ENCODE measurements at regions not wholly inside any gene's neighbourhood (a gene's known extent, or its start where the extent isn't known, plus 50 kb on each side); places are given as distances from the start of the nearest gene placed in this dataset.

- peak; percentile 83 for DNase-seq
These were observed 247.7 kb upstream of the PTBP2 start for GRCh38 chr1:96473791-96474434.

- DNase-seq, result no peak
These were observed 246.4 kb upstream of the PTBP2 start for GRCh38 chr1:96474985-96475743.

GRCh38 chr1:96475903-96476302, 245.7 kb upstream of the PTBP2 start:
- no peak for DNase-seq

- no peak for DNase-seq
These were observed 243.4 kb upstream of the PTBP2 start for GRCh38 chr1:96478228-96478627.

- DNase-seq, result no peak
These were observed 240.2 kb upstream of the PTBP2 start for GRCh38 chr1:96481409-96481808.

- no peak for DNase-seq
These were observed 239.0 kb upstream of the PTBP2 start for GRCh38 chr1:96482616-96483015.

- DNase-seq, result no peak
These were observed 234.2 kb upstream of the PTBP2 start for GRCh38 chr1:96487394-96487793.

GRCh38 chr1:96487971-96488370, 233.6 kb upstream of the PTBP2 start:
- no peak for DNase-seq

GRCh38 chr1:96488777-96489176, 232.8 kb upstream of the PTBP2 start:
- DNase-seq, result no peak

GRCh38 chr1:96492236-96492635, 229.3 kb upstream of the PTBP2 start:
- no peak for DNase-seq

- DNase-seq, result no peak
These were observed 222.7 kb upstream of the PTBP2 start for GRCh38 chr1:96498744-96499340.

- no peak for DNase-seq
These were observed 213.4 kb upstream of the PTBP2 start for GRCh38 chr1:96508233-96508632.

GRCh38 chr1:96509339-96509738, 212.2 kb upstream of the PTBP2 start:
- DNase-seq, result no peak

- no peak for DNase-seq
These were observed 211.6 kb upstream of the PTBP2 start for GRCh38 chr1:96509951-96510350.

GRCh38 chr1:96510391-96510790, 211.2 kb upstream of the PTBP2 start:
- no peak for DNase-seq

- no peak for DNase-seq
These were observed 210.7 kb upstream of the PTBP2 start for GRCh38 chr1:96510911-96511310.

GRCh38 chr1:96513136-96513535, 208.4 kb upstream of the PTBP2 start:
- no peak for DNase-seq

- no peak for DNase-seq
These were observed 206.2 kb upstream of the PTBP2 start for GRCh38 chr1:96515430-96515829.

GRCh38 chr1:96515925-96516324, 205.7 kb upstream of the PTBP2 start:
- DNase-seq, result no peak

GRCh38 chr1:96519851-96520578, 201.6 kb upstream of the PTBP2 start:
- DNase-seq, result no peak

- DNase-seq, result no peak
These were observed 201.0 kb upstream of the PTBP2 start for GRCh38 chr1:96520579-96520947.

GRCh38 chr1:96521010-96521409, 200.6 kb upstream of the PTBP2 start:
- DNase-seq, result no peak

GRCh38 chr1:96521994-96522760, 199.4 kb upstream of the PTBP2 start:
- DNase-seq, result peak; percentile 48
